ENCODE measurements at regions not wholly inside any gene's neighbourhood (a gene's known extent, or its start where the extent isn't known, plus 50 kb on each side); places are given as distances from the start of the nearest gene placed in this dataset.
"Not testable (repeated sequence)": the region's sequence is repeated elsewhere in the genome, so short reads cannot be mapped to it uniquely, and the experiment has no call there.

DNA sequence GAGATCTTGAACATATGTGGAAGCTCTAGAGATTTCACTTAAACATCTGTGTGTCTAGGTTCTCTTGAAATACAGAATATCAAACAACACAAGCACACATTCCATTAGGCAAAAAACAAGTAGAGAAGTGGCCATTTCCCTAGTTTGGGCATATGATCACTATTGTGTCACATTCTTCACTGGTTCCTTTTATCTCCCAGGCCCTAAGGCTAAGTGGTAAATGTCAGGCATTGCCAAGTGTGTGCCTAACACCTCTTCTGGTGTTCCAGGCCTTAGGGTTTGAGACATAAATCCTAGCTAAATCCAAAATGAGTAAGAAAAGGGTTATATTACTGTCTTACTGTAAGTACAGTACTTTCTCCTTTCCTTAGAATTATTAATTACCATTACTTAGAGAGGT is 880.1 kb downstream of the PDCD6IP start:
- DNase-seq = peak; percentile 8 to 65 (median 37)

DNA sequence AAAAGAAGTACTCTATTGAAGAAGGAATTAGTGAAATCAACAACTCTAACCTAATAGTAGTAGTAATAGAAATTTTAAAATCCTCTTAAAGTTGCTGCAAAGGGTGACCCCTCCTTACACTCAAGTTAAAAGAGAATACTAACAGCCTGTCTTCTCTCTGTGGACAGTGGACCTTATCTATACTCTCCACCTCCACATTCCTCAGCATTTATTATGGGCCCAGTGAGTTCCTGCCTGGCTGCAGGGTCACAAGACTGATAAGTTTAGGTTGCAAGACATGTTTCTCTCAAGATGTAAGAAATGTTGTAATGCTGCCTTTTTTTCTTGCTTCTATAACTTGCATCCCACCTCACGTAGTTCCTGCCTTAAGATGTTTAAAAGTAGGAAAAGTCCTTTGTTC is 880.6 kb downstream of the PDCD6IP start:
- DNase-seq = not testable (repeated sequence)

DNA sequence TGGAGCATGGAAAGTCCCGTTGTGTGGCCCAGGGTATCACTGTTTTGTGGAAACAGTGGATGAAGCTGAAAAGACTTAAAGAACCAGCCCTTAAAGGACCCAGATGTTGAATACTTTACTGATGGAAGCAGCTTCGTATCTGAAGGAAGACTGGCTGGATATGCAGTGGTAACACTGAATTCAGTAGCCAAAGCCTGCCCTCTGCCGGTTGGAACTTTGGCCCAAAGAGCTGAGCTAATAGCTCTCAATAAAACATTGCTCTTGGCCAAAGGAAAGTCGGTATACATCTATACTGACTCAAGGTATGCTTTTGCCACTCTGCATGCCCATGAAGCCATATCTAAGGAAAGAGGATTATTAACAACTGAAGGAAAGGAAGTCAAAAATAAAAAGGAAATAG is 885.4 kb downstream of the PDCD6IP start:
- peak; percentile 57 to 79 (median 68) for DNase-seq

DNA sequence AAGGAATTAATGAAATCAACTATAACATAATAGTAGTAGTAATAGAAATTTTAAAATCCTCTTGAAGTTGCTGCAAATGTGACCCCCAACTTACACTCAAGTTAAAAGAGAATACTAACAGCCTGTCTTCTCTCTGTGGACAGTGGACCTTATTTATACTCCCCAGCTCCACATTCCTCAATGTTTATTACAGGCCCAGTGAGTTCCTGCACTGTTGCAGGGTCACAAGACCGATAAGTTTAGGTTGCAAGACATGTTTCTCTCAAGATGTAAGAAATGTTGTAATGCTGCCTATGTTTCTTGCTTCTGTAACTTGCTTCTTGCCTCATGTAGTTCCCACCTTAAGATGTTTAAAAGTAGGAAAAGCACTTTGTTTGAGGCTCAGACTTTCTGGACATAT is 888.1 kb downstream of the PDCD6IP start:
- DNase-seq = peak in 1 of 4 experiments; percentile 22

DNA sequence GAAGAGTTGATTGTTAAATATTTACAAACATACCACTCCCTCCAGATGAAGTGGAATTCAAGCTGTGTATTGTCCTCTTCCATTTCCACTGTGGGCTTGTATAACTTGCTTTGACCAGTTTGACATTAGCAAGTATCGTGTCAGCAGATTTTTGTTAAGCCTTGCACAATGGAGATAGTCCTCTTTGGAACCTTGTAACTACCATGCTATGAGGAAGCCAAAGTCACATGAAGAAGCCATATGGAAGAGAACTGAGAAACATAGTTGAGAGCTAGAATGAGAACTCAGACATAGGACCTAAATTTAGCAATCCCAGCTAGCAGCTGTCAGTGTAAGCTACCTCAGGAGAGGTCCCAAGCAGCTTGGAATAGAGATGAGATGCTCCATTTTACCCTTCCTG is 889.2 kb downstream of the PDCD6IP start:
- DNase-seq = peak in 3 of 4 experiments; percentile 27 to 63 (median 38)

DNA sequence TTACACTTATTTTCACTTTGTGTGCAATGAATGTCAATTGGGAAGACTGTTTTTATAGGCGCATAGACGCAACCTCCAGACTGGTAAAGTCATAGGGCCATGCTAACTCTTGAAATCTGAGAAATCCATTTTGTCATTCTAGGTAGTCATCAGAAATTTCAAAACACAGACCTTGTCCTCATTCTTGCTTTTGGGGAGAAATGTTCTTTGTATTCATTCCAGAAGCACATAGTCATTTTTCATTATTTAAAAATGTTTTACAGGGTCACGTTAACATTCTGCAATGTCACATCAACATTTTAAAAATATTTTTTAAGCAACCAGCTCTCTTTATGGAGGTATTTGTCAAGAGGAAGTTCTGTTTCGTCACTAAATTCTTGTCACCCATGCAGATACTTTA is 898.4 kb downstream of the PDCD6IP start:
- peak in 1 of 4 experiments; percentile 23 for DNase-seq

DNA sequence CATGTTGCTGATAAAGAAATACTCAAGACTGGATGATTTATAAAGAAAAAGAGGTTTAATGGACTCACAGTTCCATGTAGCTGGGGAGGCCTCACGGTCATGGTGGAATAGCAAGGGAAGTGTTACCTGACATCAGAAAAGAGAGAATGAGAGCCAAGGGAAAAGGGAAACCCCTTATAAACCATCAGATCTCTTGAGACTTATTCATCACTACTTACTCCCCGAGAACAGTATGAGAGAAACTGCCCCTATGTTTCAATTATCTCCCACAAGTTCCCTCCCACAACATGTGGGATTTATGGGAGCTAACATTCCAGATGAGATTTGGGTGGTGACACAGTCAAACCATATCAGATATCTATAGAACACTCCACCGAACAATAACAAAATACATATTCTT is 904.6 kb downstream of the PDCD6IP start:
- no peak for DNase-seq

DNA sequence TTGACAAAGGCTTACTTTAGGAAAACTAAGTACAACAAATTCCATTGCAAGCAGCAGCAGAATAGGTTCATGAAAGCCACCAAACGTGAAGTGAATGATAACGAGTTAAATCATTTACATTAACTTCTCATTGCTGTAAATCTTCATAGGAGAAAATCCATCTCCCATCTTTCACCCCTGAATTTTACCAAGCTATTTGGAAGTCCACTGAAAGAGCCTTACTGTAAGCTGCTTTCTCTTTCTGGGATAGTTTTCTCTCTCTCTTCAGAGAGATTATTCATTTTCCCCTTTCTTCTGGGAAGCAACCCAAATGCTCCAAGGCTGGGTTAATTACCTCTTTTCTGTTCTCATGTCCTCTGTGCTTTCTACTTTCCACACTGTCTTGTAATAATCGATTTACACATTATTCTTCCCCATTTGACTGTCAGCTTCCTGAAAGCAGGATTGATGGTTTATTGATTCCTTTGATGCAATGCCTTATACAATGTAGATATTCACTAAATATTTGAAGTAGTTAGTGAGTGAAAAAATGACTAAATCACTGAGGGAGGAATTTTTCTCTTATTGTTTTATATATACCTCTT is 914.3 kb upstream of the ARPP21 start:
- no peak for DNase-seq

DNA sequence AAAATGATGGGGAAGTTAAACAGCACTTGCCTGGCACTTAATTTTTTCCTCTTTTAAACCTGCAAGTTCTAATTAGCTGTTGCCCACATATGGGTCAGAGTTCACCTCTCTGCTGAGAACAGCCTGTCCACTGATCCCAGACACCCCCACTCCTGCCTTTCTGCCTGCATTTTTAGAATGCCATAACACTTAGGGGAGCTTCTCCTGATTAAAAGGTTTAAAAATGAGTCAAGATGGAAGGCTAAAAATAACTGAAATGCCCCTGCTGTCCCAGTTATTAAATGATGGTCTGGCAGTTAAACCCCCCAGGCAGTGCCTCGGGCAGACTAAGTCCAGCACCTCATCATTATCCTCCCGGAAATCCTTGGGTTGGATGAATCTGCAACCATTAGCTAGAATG is 913.6 kb upstream of the ARPP21 start:
- no peak for DNase-seq

DNA sequence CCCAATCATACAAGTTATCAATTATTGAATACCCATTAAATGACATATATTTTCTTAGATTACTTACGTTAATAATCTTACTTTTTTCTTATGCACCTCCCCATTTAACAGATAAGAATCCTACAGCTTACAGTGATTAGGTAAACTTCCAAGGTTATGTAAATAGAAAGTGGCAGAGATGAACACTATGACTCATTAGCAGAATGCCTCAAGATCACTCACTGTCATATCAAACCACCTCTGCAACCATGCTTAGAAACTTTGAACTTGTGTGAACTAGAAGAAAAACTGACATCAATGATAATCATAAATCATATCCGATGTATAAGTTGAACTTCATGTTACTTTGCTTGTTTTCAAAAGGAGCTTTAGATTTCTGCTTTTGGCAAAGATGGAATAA is 911.6 kb upstream of the ARPP21 start:
- DNase-seq = peak in 2 of 4 experiments; percentile 14 to 26

DNA sequence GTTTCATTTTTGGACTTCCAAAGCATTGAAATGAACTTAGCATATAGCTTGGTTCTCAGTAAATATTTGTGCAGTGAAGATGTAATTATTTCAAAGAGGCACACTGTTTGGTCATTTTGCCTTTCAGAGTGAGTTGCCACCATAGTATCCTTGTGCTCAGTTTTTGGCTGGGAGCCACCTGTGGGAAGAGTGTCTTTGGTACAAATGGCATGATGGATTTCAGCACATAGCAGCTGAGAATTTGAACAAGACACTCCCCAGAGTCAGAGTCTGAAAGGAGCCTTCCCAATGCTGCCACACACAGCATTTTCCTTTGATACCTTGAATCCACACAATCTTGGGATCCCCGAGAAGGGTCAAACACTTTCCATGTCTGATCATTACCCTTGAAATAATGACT is 897.2 kb upstream of the ARPP21 start:
- DNase-seq = no peak

DNA sequence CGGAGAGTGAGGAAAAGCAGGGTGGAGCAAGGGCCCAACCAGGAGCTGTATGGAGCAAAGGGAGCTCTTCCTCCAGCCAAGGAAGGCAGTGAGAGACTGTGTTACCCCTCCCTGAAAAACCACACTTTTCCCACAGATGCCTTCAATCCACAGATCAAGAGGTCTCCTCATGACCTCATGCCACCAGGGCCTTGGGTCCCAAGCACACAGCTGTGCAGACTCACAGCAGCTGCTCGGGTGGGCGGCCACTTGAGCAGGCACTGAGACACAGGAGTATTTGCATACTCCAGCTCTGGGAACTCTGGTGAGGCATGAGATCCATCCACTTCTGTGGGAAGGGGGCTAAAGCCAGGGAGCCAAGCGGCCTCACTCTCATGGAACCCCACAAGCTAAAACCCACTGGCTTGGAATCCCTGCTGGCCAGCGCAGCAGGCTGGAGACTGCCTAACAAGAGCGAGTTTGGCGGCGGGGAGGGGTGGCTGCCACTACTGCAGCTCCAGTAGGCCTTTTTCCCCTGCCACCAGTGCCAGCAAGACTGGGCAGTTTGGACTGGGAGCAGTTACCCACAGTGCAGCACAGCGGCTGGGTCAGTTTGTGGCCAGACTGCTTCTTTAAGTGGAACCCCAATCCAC is 880.6 kb upstream of the ARPP21 start:
- DNase-seq = no peak

DNA sequence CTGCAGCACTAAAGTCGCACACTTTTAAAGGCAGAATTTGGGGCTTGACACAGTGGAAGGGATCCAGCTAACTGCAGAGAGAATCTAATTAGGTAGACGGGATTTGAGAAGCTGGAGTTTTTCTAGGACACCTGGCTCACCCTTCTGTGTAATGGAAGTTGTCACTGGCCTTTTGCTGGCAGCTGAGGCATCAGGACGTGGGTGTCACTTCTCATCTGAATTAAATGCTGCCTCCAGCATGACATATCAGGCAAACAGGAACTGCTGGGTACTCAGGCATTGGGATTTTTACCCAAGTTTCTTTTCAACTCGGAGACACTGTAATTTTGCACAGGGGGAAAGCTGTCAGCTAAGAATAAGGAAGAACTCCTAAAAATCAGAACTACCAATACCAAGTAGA is 861.9 kb upstream of the ARPP21 start:
- DNase-seq = peak in 2 of 4 experiments; percentile 35 to 42

DNA sequence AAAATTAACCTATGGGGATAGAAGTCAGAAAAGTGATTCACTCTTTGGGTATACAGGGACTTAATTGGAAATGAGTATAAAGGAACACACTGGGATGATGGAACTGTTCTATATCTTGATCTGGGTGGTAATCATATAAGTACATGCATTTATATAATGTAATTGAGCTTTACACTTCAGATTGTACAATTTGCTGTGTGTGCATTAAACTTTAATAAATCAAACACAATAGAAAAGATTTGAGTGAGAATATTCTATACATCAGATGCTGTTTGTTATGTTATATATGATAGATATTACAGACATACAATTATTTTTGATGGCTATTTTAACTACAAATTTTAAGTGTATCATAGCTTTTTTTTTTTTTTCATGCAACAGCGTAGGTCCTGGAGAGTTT is 860.2 kb upstream of the ARPP21 start:
- no peak for DNase-seq

DNA sequence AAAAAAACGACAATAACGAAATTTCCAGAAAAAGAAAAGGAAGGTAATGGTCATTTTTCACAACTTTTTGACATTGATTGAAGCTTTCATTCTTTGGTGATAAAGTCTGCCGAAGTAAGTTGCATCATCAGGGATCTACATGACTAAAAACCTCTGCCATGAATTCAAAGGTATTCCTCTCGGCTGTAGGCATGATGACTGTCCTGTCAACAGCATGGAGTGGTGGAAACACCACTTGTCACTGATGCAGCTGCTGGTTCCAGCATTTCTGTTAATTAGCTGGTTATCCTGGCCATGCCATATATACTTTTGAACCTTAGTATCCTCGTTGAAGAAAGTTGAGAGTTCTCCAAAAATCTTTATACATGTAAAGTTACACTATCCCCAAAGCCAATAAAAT is 859.0 kb upstream of the ARPP21 start:
- no peak for DNase-seq

DNA sequence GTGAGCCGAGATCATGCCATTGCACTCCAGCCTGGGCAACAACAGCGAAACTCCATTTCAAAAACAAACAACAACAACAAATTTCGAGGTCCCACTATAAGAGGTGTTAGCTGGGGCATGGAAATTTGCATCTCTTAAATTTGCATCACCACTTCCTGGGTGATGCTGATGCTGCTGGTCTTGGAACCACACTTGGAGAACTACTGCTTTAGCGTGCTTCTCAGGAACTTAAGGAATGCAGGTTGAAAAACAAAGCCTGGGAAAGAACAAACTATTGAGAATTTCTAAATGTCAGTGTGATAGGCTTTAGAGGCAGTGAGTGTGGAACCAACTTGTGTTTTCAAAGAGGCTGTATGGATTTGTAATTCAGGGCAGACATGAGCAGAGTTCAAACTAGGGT is 858.4 kb upstream of the ARPP21 start:
- no peak for DNase-seq

DNA sequence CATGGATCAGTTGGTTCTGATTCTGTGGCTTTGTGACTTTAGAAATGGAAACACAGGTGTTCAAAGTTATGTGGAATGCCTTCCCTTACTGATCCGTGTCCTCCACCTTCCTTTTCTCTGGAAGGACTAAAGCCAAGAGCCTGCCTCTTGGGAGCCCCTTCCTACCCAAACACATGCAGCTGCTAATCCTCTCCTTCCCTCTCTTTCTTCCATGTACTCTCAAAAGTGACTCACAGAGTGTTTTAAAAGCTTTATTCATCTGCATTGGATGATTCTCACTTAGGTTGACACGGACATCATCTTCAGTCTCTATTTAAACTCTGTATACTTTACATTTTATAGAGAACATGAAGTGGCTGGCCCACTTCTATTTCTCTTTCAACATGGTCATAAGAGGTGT is 856.5 kb upstream of the ARPP21 start:
- peak in 1 of 4 experiments; percentile 4 for DNase-seq

DNA sequence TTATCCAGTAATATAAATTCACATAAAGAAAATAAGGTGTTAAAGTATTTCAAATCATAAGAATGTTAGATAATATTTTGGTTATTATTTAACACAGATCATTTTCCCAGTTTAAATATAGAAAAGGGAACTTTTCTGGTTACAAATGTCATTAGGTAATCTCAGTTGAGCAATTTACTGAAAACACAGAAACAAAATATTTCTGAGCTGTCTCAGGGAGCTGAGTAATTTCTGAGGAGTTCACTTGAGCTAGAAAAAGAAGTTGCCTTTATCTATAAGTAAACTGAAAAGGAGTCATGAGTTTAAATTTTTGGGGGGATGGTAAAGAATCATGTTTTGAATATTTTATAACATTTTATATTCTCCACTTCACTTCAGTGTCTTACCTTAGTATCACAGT is 855.4 kb upstream of the ARPP21 start:
- DNase-seq = peak; percentile 11 to 81 (median 42)

DNA sequence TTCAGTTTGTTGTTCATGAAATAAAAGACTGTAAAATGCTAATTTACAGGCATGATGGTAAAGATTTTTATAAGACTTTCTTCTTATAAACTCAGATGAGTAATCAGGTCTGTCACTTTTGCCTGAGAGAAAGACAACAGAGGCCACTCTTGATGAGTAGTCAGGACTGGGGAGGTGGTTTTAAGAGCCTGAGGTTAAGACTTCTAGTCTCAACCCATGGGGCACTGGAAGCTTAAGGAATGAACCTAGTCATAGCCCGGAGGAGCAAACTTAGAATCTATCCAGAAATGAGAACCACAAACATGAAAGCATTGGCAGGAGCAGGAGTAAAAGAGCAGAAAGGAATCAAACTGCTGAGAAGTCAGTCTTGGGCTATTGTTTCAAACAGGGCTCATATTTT is 846.3 kb upstream of the ARPP21 start:
- no peak for DNase-seq

DNA sequence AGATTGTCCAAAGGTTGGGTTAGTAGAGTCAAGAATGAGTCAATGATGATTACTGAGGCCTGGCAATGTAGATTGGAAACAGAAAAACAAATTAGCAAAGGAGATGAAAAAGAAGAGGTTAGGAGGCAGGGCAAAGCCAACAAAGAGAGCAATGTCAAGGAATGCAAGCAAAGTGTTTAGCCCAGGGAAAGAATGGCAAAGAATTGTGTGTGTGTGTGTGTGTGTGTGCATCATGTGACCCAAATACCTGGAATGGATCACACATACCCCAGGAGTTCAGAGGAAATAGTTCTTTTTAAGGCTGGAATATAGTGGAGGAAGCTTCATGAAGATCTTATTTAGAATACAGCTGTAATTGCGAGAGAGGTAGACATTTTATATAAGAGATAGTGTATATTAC is 831.7 kb upstream of the ARPP21 start:
- no peak for DNase-seq

DNA sequence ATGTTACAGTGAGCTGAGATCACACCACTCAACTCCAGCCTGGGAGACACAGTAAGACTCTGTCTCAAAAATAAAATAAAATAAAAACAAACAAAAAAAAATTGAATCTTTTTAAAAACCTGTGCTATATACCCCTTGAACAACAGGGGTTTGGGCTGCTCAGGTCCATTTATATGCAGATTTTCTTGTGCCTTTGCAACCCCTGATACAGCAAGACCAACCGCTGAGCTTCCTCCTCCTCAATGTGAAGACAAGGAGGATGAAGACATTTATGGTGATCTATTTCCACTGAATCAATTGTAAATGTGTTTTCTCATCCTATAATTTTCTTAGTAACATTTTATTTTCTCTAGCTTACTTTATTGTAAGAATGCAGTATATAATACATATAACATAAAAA is 831.0 kb upstream of the ARPP21 start:
- no peak for DNase-seq

DNA sequence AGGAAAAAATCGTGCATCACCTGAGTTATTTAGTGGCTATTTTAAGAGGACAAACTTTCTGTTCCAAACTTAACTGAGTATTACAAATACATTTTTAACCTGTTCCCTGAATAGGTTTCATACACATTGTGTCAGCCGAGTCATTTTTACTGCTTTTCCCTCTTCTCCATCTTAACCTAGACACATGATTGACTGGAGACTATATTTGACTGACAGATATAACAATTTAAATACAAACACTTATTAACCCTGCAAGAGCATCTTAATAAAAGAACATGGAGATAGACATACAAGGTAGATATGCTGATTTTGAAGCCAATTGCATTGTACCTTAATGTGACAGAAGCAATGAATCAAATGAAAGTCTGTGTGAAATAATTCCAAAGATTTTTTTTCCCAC is 810.5 kb upstream of the ARPP21 start:
- no peak for DNase-seq

DNA sequence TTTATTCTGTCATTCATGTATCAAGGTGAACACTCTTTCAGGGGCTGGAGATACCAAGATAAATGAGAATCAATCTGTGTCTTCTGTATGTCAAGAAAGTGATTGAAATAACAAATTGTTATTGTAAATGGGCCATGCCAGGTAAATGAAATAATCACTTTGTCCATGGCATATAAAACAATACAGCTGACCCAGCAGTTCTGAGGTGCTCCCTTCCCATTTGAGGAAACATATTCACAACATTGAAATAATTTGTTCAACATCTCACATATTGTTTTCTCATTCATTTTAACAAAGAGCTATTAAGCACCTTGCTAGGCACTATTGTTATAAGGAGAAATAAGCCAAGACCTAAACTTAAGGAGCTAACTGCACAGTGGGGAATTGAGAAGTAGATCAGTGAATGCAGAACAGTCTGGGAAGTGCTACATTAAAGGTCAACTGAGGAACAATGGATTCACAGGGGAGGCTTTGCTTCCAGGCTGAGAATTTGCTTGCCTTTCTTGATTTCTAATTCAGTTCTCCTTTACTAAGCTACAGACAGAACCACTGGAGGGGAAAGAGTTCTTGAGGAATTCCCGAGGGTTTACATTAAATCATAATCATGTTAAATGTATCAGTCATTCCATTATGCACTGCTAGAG is 806.3 kb upstream of the ARPP21 start:
- DNase-seq = no peak
